Activated T-cell treated with anti-CD3 and anti-CD28 coated beads, Interleukin-2, amount 50 U/mL, for 72 hours (primary cell): ENCODE measurements at regions not wholly inside any gene's neighbourhood (a gene's known extent, or its start where the extent isn't known, plus 50 kb on each side); places are given as distances from the start of the nearest gene placed in this dataset.

Experiments used
- ATAC-seq, 2 donors: fragments of 150-1000 bp; cut with Tn5 transposase; replicated peaks in 1 of 2; 2 replicates each; pipeline ENCODE4 v1.10.0; 2021; ENCODE audit warnings: moderate library complexity in 2 of 2, mild to moderate bottlenecking in 1 of 2
- DNase-seq, 2 donors: peaks; one replicate each; pipeline ENCODE4 v3.0.0; 2021 to 2022; ENCODE audit warnings: mixed read lengths in 1 of 2
- H3K27ac Mint-ChIP-seq: one replicate; pipeline ENCODE4 v1.8.0; 2022; ENCODE audit warnings: mild to moderate bottlenecking, moderate library complexity, mixed read lengths
- H3K27me3 Mint-ChIP-seq: one replicate; pipeline ENCODE4 v1.8.0; 2022; ENCODE audit warnings: low read depth, mixed read lengths
- H3K36me3 Mint-ChIP-seq, 2 donors: one replicate each; pipeline ENCODE4 v1.8.0; 2022; ENCODE audit warnings: mixed read lengths in 2 of 2, mild to moderate bottlenecking in 1 of 2; ENCODE audit not compliant: insufficient read depth in 2 of 2
- H3K4me1 Mint-ChIP-seq: one replicate; pipeline ENCODE4 v1.8.0; 2022; ENCODE audit warnings: low read depth, mixed read lengths
- H3K4me3 Mint-ChIP-seq, 2 donors: one replicate each; pipeline ENCODE4 v1.8.0; 2022; ENCODE audit warnings: mild to moderate bottlenecking in 2 of 2, mixed read lengths in 2 of 2, moderate library complexity in 2 of 2
- H3K9me3 Mint-ChIP-seq, 2 donors: one replicate each; pipeline ENCODE4 v1.8.0; 2022; ENCODE audit warnings: mixed read lengths in 2 of 2

DNA sequence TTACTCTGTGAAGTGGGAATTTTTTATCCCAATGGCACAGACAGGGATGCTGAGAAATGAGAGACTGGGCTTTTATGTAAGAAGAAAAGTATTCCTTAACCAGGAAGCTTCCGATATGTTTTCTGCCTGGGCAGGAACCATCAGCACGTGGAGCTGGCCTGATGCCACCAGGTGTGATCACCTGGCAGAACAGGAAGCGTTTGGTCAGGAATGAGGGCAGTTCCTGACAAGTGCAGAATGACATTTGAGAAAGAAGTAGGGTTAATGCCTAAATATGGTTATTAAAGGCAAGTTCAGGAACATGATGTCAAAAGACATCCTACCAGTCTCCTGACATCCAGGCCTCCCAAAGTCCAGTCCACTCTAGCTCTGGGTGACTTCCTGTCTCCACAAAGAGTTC, 210.3 kb downstream of the NUAK1 start:
- peaks cover 0 to 2% of the 10 kb centered on the region in 2 donors for H3K36me3 Mint-ChIP-seq
- no peak for DNase-seq
- no peaks in the 10 kb centered on the region for H3K4me1 Mint-ChIP-seq
- no peak overlapping the region for H3K27ac Mint-ChIP-seq
- H3K4me3 Mint-ChIP-seq, result no peak overlapping the region
- no peak for ATAC-seq
- H3K27me3 Mint-ChIP-seq, result no peaks in the 10 kb centered on the region
- H3K9me3 Mint-ChIP-seq, result peaks cover 4 to 8% of the 10 kb centered on the region in 2 donors

- DNase-seq (no peak), ATAC-seq (no peak)
- Mint-ChIP-seq H3K9me3 (peaks cover 4 to 8% of the 10 kb centered on the region in 2 donors), H3K4me1 (no peaks in the 10 kb centered on the region), H3K27ac (no peak overlapping the region), H3K27me3 (no peaks in the 10 kb centered on the region), H3K4me3 (no peak overlapping the region), H3K36me3 (peaks cover 0 to 2% of the 10 kb centered on the region in 2 donors)
Observed at GRCh38 chr12:105929192-105929591, 209.6 kb downstream of the NUAK1 start.

GRCh38 chr12:105930557-105931503, 207.9 kb downstream of the NUAK1 start:
- no peak for ATAC-seq
- H3K4me1 Mint-ChIP-seq, result no peaks in the 10 kb centered on the region

DNA sequence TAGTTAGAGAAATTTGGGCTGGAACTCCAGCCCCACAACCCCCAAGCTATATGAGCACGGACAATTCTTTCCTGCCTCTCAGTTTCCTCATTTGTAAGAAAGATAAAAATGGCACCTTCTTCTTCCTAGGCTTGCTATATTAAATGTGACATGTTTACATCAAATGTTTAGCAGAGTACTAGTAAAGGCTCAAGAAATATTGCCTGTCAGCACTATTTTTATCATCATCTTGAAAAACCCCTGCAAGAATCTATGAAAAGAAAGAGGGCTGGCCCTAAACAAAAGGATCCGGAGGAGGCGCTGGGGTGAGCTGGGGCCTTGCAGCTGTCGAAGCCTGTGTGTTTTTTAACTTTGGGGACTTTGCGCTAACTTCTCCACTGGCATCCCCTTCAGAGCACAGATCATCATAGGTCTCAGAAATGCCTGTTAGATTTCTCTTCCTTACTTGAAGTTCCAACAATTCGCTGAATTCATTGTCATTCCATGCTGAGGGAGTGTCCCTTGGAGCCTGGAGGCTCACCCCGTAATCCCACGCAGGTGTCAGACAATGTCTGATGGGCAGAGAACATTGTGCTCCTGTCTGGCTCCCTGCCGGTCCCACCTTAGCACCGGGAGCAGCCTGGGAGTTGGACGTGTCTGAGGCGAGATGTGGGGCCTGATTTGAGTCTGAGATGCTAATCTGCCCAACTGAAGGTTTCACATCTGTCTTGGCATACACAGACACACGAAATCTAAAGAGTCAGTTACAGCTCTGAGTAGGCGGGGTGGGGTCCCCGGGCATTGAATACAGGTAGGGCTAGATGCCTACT, 206.8 kb downstream of the NUAK1 start:
- Mint-ChIP-seq H3K9me3 (peaks cover 4% of the 10 kb centered on the region in 2 donors), H3K27ac (no peak overlapping the region), H3K4me1 (no peaks in the 10 kb centered on the region), H3K27me3 (no peaks in the 10 kb centered on the region), H3K4me3 (no peak overlapping the region), H3K36me3 (no peaks in the 10 kb centered on the region)
- ATAC-seq, result no peak
- no peak for DNase-seq

More at GRCh38 chr12:105930557-105931503, 207.9 kb downstream of the NUAK1 start:
- Mint-ChIP-seq H3K9me3 (peaks cover 4 to 8% of the 10 kb centered on the region in 2 donors), H3K27ac (no peak overlapping the region), H3K36me3 (peaks cover 0 to 2% of the 10 kb centered on the region in 2 donors), H3K27me3 (no peaks in the 10 kb centered on the region), H3K4me3 (no peak overlapping the region)
- no peak for DNase-seq

- no peak for DNase-seq
- H3K27ac Mint-ChIP-seq, result no peak overlapping the region
Observed at GRCh38 chr12:105933671-105934665, 204.8 kb downstream of the NUAK1 start.

GRCh38 chr12:105935106-105935505, 203.6 kb downstream of the NUAK1 start:
- ATAC-seq, result no peak
- Mint-ChIP-seq H3K27me3 (no peaks in the 10 kb centered on the region), H3K27ac (no peak overlapping the region), H3K4me1 (no peaks in the 10 kb centered on the region), H3K9me3 (peaks cover 0 to 1% of the 10 kb centered on the region in 2 donors), H3K4me3 (no peak overlapping the region), H3K36me3 (no peaks in the 10 kb centered on the region)
- no peak for DNase-seq

More at GRCh38 chr12:105933671-105934665, 204.8 kb downstream of the NUAK1 start:
- peaks cover 0 to 1% of the 10 kb centered on the region in 2 donors for H3K9me3 Mint-ChIP-seq
- no peak for ATAC-seq
- H3K36me3 Mint-ChIP-seq, result no peaks in the 10 kb centered on the region
- H3K4me1 Mint-ChIP-seq, result no peaks in the 10 kb centered on the region
- no peak overlapping the region for H3K4me3 Mint-ChIP-seq
- no peaks in the 10 kb centered on the region for H3K27me3 Mint-ChIP-seq

DNA sequence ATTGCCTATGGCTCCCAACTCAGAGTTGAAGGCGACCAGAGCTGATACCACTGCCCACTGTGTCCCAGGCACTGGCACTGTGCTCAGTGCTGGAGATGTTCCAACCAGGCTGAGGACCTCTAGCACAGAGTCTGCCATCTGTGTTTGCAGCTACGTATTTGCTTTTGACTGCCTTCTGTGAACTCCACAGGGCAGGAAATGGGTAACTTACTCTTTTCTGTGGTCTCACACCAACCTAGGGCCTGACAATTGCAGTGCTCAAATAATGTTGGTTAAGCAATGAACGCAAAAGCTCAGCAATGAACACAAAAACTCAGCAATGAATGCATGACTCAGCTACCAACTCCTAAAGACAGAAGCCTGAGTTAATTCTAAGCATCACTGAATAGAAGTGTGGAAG, 202.8 kb downstream of the NUAK1 start:
- Mint-ChIP-seq H3K4me1 (no peaks in the 10 kb centered on the region), H3K27ac (no peak overlapping the region), H3K27me3 (no peaks in the 10 kb centered on the region), H3K9me3 (no peaks in the 10 kb centered on the region), H3K36me3 (no peaks in the 10 kb centered on the region), H3K4me3 (no peak overlapping the region)
- DNase-seq, result no peak
- ATAC-seq, result no peak

GRCh38 chr12:105936496-105936895, 202.3 kb downstream of the NUAK1 start:
- Mint-ChIP-seq H3K9me3 (no peaks in the 10 kb centered on the region), H3K27me3 (no peaks in the 10 kb centered on the region), H3K4me1 (no peaks in the 10 kb centered on the region), H3K4me3 (no peak overlapping the region), H3K27ac (no peak overlapping the region), H3K36me3 (no peaks in the 10 kb centered on the region)
- DNase-seq (no peak), ATAC-seq (no peak)

GRCh38 chr12:105937009-105937408, 201.7 kb downstream of the NUAK1 start:
- Mint-ChIP-seq H3K4me3 (no peak overlapping the region), H3K9me3 (no peaks in the 10 kb centered on the region), H3K27ac (no peak overlapping the region), H3K36me3 (no peaks in the 10 kb centered on the region), H3K4me1 (no peaks in the 10 kb centered on the region), H3K27me3 (no peaks in the 10 kb centered on the region)
- DNase-seq (no peak), ATAC-seq (no peak)

DNA sequence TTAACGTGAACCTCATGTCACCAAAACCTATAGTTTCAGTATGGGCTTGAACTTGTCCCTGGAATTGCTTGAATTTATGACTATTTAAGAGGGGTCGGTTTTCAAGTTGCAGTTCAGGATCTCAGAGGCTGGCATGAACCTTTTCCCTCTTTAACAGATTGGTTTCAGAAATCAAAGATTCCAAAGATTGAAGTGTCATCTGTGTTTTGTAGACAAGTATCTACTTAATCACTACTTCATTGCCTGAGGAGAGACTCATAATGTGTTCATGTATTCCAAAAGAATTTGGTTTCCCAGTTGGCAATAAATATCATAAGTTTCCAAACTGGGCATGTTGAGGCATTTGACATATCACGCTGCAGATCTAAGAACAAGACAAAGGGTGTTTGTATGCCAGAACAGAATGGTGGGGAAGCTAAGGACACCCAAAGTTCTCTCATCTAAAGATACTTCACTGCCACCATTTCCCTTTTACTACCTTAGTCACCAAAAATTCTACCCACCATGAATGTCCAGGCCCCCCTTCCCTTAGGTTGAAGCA, 199.5 kb downstream of the NUAK1 start:
- Mint-ChIP-seq H3K4me1 (no peaks in the 10 kb centered on the region), H3K4me3 (no peak overlapping the region), H3K27me3 (no peaks in the 10 kb centered on the region), H3K36me3 (no peaks in the 10 kb centered on the region), H3K9me3 (peaks cover 0 to 1% of the 10 kb centered on the region in 2 donors), H3K27ac (no peak overlapping the region)
- ATAC-seq (no peak), DNase-seq (no peak)

- H3K4me1 Mint-ChIP-seq, result no peaks in the 10 kb centered on the region
- H3K27ac Mint-ChIP-seq, result no peak overlapping the region
- no peak for ATAC-seq
- DNase-seq, result no peak
- H3K36me3 Mint-ChIP-seq, result no peaks in the 10 kb centered on the region
- H3K9me3 Mint-ChIP-seq, result peaks cover 0 to 1% of the 10 kb centered on the region in 2 donors
- no peaks in the 10 kb centered on the region for H3K27me3 Mint-ChIP-seq
- no peak overlapping the region for H3K4me3 Mint-ChIP-seq
Observed at GRCh38 chr12:105942281-105942680, 196.5 kb downstream of the NUAK1 start.

GRCh38 chr12:105943525-105943924, 195.2 kb downstream of the NUAK1 start:
- DNase-seq, result no peak
- Mint-ChIP-seq H3K36me3 (no peaks in the 10 kb centered on the region), H3K4me1 (no peaks in the 10 kb centered on the region), H3K9me3 (peaks cover 0 to 1% of the 10 kb centered on the region in 2 donors), H3K4me3 (no peak overlapping the region), H3K27me3 (no peaks in the 10 kb centered on the region), H3K27ac (no peak overlapping the region)
- no peak for ATAC-seq
